Keratinocyte (primary cell): ENCODE measurements at regions not wholly inside any gene's neighbourhood (a gene's known extent, or its start where the extent isn't known, plus 50 kb on each side); places are given as distances from the start of the nearest gene placed in this dataset.

Experiments
- CTCF ChIP-seq, 3 experiments: IDR thresholded peaks in 1 of 3; conservative IDR thresholded peaks in 1 of 3; optimal IDR thresholded peaks in 1 of 3; 2 replicates in 2 of 3; 3 replicates in 1 of 3; pipeline versions ENCODE3 to v1.5.1; 2011; ENCODE audit warnings: low read length in 3 of 3, mild to moderate bottlenecking in 3 of 3, moderate library complexity in 2 of 3, control low read depth in 1 of 3, inconsistent platforms in 1 of 3; ENCODE audit not compliant: insufficient read depth in 2 of 3; ENCODE audit errors: extremely low read depth in 1 of 3
- EZH2 ChIP-seq: IDR thresholded peaks from one replicate; pipeline ENCODE4 v1.6.1; 2012; ENCODE audit warnings: inconsistent platforms, mild to moderate bottlenecking, low read length, moderate library complexity

- TF ChIP-seq CTCF (optimal IDR thresholded peaks at IDR 0.05 in 1 of 3, IDR thresholded peaks at IDR 0.05 in 1 of 3, conservative IDR thresholded peaks at IDR 0.05 in 1 of 3; ENCODE audit: extremely low read depth in 1 of 3, insufficient read depth in 2 of 3, low read length in 3 of 3) = no peak
- no peak for TF ChIP-seq EZH2
Measured at GRCh38 chr7:68269405-68269804, 1272.8 kb downstream of the TYW1 start.
